GM21717 (cell line): ENCODE measurements at regions not wholly inside any gene's neighbourhood (a gene's known extent, or its start where the extent isn't known, plus 50 kb on each side); places are given as distances from the start of the nearest gene placed in this dataset.

Experiments
- ATAC-seq: cut with Tn5 transposase; IDR thresholded peaks from one replicate; pipeline ENCODE4 v1.9.1; 2021; ENCODE audit warnings: mild to moderate bottlenecking, moderate library complexity; ENCODE audit not compliant: unreplicated experiment

DNA sequence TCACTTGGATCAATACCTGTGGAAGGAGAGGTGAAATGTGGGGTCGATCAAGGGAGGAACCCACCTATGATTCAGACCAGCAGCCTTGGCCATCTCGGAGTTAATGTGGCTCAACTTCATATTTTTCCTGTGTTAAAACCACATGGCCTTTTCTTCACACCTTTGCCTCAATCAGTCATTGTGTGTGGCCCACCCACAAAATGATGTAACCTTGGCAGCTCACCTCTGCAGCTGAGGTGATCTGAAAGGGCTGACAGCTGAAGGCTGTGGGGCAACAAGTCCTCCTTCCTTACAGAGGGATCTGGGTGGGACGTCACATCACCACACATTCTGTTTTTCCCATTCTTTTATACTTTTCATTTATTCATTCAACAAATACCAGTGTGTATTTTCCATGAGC lies 357.1 kb upstream of the HSF2 start:
- ATAC-seq, result no peak

- no peak for ATAC-seq
Measured at GRCh38 chr6:122042960-122043735, 356.3 kb upstream of the HSF2 start.

DNA sequence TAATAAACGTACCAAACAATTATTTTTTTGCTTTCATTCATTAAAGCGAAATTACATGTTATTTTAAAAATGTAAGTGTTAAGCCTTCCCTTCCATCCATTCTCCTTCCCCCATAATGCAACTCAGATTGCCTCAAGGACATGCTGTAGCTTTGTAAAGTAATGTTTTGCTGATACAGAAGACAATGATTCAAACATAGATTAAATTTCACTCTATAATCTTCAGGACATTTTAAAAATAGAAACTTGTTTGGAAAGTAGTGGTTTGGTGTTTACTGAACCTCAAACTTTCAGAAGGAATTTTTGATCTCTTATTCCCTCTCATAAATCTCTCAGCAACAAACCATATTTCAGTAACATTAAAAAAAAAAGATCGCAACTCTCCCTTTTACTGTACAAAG lies 350.9 kb upstream of the HSF2 start:
- ATAC-seq, result no peak

- no peak for ATAC-seq
Measured at GRCh38 chr6:122049341-122049740, 350.1 kb upstream of the HSF2 start.

GRCh38 chr6:122050242-122050755 lies 349.2 kb upstream of the HSF2 start:
- no peak for ATAC-seq

DNA sequence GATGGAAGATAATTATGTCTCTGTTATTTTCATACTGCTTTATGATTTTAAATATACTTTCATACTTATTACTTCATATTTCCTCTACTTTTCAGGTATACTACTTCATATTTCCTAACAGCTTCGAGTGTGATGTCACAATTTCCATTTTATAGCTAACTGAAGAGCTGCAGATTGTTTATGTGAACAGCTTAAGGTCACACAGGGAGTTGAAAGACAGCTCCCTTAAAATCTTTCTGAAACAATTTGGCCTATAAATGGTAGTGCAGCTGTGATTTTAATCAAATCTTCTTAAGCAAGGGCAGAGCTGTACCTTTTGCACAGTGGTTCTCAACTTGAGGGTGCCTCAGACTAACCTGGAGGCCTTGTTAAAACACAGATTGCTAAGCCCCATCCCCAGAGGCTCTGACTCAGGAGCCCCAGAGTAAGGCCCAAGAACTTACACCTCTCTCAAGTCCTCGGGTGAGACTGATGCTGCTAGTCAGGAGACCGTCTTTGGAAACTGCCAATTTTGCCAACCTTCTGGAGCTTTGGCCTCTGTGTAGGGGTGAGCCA lies 347.0 kb upstream of the HSF2 start:
- no peak for ATAC-seq

DNA sequence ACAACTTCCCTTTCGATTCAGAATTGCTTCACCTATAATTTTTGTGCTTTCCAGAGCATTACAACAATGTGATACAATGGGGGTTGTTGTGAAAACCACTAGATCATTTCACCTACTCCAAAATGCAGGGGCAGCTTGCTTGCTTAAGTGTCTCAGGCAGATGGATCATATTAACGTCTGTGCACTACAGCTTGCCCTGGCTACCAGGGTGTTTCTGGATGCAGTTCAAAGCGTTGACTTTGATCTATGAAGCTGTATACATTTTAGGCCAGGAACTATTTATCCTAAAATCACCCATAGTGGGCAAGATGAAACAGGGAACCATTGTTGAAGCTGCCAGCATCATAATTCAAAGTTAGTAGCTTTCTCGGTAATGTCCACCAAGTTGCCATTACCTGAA lies 339.5 kb upstream of the HSF2 start:
- ATAC-seq, result no peak

DNA sequence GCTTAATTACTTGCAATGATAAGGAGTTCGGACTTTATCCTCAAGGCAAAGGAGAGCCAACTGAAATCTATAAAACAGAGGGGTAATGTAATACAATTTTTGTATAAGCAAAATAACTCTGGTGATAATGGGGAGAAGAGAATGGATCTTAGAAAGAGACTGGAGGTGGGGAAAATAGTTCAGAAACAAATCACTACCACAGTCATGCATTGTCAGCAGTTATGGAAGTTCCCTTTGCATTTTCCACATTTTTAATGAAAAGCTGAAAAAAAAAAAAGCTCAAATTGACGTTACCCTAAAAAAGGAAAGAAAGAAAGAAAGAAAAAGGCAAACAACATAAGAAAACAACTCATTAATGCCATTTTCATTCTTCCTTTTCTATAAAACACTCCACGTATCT lies 337.6 kb upstream of the HSF2 start:
- no peak for ATAC-seq

DNA sequence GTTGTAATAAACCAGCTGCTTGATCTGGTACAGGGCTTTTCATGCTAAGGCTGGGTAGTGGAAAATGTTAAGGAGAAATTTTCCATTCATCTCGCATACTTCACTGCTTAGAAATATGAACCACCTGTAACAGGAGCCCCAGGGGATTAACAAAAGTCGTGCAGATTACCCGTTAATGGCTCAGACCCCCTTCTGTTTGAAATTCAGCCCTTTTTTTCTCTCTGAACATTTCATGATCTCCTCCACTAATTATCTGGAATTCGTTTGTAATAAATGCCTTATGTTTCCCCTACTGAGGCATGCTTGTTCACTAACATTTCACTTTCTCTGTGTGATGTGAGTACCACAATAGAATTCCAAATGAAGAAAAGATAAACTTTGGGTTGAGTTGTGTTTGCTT lies 336.4 kb upstream of the HSF2 start:
- no peak for ATAC-seq

GRCh38 chr6:122063761-122064160 lies 335.7 kb upstream of the HSF2 start:
- ATAC-seq, result no peak

DNA sequence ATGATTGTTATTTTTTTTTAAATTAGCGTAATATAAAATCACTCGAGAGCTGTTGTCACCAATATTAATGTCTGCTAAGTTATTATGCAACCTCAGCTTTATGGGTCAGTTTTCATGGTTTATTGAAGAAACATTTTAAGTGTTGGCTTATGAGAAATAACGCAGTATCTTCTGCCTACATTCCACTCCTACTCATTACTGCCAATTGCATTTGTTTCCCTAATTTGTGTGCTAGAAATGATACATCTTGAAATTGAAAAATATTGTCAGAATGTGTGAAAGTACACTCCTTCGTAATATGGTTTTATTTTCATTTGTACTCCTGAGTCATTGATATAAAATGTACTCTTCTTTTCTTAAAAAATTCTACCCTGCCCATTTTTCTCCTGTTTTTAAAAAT lies 333.3 kb upstream of the HSF2 start:
- ATAC-seq, result no peak

GRCh38 chr6:122068291-122068769 lies 331.1 kb upstream of the HSF2 start:
- no peak for ATAC-seq

DNA sequence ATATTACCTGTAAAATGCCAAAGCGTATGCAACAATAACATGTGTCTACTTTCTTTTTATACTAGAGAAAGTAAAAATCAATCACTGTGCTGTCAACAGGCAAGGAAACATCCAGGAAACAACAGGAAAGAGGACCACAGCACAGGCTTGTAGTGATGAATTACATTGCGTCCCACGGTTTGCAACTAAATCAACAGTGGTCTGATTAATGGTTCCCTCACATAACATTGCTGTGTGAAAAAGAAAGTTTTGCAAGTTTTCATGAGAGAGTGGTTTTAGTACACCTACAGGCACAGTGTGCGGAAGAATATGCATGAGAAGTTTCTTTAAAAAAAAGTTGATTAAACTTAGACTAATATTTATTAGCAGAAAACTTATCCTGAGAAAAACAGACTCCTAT lies 329.5 kb upstream of the HSF2 start:
- ATAC-seq, result no peak

DNA sequence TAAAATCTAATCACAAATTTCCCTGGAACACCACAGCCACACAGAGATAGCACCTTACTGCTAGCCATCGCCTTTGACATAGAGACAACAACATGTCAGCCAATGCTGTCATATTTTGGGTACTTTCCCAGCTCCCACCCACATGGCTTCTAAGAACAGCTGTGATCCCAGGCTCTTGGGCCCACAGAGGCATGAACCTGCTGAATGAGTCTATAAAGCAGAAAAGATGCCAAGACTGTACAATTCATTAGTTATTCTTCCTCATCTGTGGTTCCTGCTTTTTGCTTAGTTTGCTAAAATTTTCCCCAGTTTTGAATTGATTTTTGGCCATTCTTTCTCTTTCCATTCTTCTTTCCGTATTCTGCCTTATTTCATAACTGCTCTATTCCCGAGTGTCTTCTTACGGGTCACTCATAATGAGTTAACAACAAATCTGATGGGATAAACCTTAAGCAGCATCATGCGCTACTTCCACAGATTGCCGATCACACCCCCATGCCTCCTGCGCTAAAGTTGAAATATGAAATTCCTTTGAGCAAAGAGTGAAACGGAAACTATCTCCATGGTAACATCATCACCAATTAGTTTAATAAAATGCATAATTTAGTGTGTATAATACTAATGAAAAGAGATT lies 327.3 kb upstream of the HSF2 start:
- ATAC-seq, result no peak

GRCh38 chr6:122075084-122075838 lies 324.2 kb upstream of the HSF2 start:
- ATAC-seq, result no peak

DNA sequence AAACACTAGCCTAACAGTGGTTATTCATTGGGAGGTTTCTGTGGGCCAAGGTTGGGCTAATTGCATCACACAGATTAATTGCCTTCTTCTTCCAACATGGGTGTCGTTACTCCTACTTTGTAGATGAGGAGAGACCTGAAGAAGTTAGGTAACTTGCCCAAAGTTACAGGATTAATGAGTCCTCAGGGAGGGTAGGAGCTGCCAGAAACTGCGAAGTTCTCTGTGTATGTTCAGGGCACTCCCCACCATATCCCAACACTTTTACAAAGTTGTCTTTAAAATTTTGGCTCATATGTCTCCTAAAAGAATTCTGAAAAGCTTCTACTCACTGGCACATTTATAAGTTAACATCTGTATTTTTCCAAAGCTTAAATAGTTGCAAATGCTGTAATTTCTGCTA lies 323.5 kb upstream of the HSF2 start:
- ATAC-seq, result no peak

GRCh38 chr6:122077603-122078002 lies 321.8 kb upstream of the HSF2 start:
- ATAC-seq, result no peak

DNA sequence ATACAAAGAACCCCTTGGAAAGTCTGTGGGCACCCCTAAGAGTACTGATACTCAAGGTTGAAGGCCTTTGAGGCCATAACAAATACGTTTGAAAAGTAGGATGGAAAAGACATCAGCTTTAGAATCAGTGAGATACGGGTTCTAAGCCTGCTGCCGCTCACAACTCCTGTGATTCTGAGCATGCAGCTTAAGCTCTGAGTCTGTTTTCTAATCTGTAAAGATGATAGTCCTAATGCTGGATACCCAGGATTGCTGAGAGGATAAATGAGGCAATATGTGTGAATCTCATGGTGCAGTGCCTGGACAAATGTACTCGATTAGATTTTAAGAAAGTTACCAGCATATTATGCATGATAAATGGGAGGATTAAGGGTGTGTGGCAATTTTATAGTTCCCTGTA lies 321.0 kb upstream of the HSF2 start:
- ATAC-seq, result no peak

- no peak for ATAC-seq
Measured at GRCh38 chr6:122079916-122080315, 319.5 kb upstream of the HSF2 start.

DNA sequence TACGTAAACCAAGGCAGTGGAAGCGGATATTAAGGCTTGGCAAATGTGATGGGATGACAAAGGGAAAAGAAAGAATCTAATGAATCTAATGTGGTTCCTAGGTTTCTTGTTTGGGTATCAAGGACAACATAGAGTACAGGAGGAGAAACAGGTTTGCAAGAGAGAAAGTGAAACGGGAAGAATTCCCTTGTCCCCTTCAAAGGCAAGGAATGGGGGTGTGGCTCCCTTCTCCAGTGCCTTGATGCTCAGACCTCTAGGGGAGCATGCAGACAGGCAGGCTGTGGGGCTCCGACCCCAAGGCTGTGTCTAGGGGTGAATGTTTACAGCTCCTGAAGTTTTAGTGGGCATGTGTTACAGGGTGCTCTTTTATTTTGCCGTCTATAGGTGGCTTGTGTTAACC lies 317.5 kb upstream of the HSF2 start:
- ATAC-seq, result no peak

- no peak for ATAC-seq
Measured at GRCh38 chr6:122082370-122082769, 317.1 kb upstream of the HSF2 start.
